ENCODE measurements at regions not wholly inside any gene's neighbourhood (a gene's known extent, or its start where the extent isn't known, plus 50 kb on each side); places are given as distances from the start of the nearest gene placed in this dataset.

GRCh38 chr10:3834947-3835346, 49.9 kb upstream of the KLF6 start:
- TF ChIP-seq GATA2 (IDR thresholded peaks at IDR 0.05; ENCODE audit: low read depth, low read length) (no peak), GATA3 (IDR thresholded peaks at IDR 0.05; ENCODE audit: low read depth, low read length) (no peak)

All from SH-SY5Y (cell line).